ENCODE measurements at regions not wholly inside any gene's neighbourhood (a gene's known extent, or its start where the extent isn't known, plus 50 kb on each side); places are given as distances from the start of the nearest gene placed in this dataset.

GRCh38 chr12:46523863-46524770 is 151.5 kb upstream of the SLC38A2 start:
- TF ChIP-seq, protein P1, sequence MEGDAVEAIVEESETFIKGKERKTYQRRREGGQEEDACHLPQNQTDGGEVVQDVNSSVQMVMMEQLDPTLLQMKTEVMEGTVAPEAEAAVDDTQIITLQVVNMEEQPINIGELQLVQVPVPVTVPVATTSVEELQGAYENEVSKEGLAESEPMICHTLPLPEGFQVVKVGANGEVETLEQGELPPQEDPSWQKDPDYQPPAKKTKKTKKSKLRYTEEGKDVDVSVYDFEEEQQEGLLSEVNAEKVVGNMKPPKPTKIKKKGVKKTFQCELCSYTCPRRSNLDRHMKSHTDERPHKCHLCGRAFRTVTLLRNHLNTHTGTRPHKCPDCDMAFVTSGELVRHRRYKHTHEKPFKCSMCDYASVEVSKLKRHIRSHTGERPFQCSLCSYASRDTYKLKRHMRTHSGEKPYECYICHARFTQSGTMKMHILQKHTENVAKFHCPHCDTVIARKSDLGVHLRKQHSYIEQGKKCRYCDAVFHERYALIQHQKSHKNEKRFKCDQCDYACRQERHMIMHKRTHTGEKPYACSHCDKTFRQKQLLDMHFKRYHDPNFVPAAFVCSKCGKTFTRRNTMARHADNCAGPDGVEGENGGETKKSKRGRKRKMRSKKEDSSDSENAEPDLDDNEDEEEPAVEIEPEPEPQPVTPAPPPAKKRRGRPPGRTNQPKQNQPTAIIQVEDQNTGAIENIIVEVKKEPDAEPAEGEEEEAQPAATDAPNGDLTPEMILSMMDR (conservative IDR thresholded peaks at IDR 0.05): no peak
- TF ChIP-seq ZFX (IDR thresholded peaks at IDR 0.05): no peak

All from C4-2B (cell line).